Activated T-cell treated with anti-CD3 and anti-CD28 coated beads for 4 hours (primary cell): ENCODE measurements at regions not wholly inside any gene's neighbourhood (a gene's known extent, or its start where the extent isn't known, plus 50 kb on each side); places are given as distances from the start of the nearest gene placed in this dataset.
"Not testable (repeated sequence)": the region's sequence is repeated elsewhere in the genome, so short reads cannot be mapped to it uniquely, and the experiment has no call there.

ENCODE experiments used
- DNase-seq: peaks from one replicate; pipeline ENCODE4 v3.0.0-alpha.2; 2020

DNA sequence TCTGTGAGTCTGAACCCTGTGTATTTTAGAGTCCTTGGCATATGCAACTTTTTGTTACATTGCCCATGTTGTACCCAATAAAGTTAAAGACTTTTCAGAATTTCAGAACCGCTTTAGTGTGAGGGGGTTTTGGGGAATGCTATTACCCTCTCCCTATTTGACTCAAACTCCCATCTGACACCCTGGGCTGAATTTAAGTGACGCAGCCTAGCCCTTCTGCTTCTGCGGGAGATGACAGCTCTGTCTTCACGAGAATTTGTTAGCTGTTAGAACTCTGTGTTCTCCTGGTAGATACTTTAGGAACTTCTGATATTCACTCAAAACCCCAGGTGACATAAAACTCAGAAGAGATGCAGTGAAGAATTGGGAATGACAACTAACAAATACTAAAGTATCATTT, 500.6 kb upstream of the ID4 start:
- DNase-seq: no peak

DNA sequence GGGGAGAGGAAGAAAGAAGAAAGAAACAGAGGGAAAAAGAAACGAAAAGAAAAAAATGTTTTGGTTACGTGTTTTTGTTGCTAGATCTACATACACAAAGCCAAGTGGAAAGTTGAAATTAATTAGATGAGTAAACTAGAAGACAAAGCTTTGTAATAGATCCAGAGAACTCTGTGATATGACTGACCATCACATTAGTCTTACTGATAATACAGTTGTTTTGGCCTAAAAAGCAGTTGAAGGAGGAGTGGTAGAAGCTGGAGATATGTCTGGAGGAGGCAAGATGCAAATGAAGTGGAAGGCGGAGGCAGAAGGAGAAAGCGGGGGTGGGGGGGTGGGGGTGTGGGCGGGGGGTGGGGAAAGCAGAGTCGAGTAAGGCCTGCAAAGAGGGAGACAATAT, 500.1 kb upstream of the ID4 start:
- DNase-seq: no peak

DNA sequence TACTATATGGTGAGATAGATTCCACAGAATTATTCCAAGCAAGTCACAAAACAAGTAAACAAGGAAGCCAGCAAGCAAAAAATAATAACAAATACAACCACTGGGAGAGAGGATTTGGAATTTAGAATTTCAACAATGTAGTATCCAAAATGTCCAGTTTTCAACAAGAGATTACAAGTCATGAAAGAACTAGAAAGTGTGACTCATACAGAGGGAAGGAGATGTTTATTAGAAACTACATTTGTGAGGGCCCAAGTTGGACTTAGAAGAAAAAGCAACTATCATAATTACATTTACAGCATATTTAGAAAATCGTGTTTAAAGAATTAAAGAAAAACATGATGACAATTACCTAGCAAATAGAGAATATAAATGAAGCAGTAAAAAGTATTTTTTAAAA, 494.6 kb upstream of the ID4 start:
- no peak for DNase-seq

DNA sequence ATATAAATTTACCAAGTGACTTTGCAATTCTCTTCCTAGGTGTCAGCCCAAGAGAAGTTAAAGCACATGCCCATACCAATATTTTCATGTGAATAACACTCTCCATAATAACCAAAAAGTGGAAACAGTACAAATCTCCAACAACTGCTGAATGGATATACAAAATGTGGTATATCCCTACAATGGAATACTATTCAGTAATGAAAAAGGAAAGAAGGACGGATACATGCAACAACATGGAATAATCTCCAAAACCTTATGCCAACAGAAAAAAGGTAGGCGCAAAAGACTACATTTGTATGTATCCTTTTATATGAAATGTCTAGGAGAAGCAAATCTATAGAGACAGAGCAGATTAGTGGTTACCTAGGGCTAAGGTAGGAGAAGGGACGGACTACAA, 487.7 kb upstream of the ID4 start:
- DNase-seq: no peak

DNA sequence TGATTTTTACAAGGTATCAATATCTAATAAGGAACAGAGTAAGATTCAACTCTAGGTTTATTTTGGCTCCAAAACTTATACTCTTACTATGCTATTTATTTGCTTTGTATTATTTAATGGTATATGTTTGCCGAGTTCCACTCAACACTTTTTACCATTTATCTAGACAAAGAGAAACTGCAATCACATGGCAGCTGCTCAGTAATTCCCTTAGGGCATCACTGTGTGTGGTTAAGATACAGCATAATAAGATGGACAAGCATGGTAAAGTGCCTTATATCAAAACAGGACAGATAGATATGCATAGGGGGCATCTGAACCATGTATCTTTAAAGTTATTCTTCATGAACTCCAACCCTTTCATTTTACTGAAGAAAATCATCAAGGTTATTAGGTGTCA, 483.0 kb upstream of the ID4 start:
- no peak for DNase-seq

DNA sequence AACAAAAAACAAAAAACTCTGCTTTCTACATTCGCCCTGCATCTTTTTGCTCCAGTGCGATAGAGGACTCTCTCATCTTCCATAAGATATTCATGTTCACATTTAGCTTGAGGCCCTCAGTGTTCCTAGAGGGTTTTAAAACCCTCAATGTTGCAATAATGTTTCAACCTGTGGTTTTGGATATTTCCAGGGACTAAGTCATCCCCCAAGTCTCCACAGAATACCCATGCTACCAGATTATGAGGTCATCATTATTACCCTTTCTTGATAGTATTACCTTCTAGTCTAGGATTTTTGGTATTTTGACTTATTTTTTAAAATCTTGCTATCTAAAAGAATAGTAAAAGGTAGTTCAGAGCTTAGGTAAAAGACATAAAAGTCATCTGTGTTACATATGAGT, 480.5 kb upstream of the ID4 start:
- no peak for DNase-seq

DNA sequence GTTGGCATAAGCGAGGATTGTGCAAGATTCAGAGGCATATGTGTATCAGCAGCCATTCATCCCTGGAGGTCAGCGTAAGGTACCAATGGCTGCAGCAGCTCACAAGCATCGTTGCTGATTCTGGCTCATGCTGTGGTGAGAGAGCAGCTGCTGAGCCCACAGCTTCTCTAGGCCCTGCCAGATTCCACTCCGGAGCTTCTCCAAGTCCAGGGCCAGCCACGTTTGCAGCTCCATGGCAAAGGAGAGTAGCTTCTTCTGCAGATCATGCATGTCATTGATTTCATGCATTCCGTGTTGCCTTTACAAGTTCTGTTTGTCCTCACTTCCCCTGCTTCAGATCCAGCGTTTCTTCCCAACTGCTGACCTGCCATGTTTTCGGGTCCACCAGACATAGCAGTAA, 474.8 kb upstream of the ID4 start:
- no peak for DNase-seq

DNA sequence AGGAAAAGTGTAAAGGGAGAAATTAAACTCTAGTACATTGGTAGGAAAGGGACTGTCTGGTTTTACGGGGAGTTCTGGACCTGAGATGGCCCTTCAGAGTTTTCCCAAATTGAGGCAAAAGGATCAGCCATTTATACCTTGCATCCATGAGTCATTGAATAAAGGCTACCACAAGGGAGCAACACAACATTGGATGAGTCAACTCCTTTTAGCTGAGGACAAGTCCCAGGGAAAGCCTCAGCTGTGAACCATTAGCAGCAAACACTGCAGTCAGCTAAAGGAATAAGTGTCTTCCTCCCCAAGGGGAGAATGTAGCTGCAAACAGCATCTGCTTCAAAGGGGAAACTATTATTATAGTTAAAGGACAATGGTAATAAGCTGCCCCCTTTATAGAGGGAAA, 468.7 kb upstream of the ID4 start:
- DNase-seq: no peak

DNA sequence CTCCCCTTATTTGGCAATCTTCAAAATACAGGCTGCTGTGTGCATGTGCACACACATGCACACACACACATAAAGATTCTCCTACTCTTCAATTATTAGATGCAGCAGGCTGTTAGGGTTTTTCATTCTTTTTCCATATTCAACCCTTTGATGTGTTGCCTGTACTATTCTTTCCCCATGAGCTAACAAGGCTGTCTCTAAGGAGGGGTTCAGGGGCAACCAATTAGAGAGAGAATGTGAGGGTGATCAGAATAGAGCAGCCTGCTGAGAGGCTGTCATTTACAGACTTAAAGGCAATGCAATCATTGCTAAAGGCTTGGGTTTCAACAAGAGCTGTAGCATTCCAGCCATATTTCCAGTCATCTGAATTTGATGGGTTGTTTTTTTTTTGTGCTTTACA, 467.4 kb upstream of the ID4 start:
- no peak for DNase-seq

DNA sequence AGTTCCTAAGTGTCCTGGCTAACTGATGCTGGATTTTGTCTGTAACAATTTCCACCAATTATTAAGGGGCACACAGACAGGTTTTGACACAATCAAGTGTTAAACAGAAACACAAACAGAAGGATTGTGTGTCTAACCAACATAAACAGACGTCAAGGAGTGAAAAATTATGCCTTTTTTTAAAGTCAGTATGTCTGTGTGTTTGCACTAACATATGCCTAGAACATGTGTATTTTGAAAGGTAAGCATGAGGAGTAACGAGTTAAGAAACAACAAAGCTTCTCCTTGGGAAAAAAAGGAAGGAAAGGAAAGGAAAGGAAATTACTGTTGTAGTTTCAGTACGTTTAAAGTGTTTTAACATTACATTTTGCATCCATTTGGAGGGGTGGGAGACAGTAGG, 466.3 kb upstream of the ID4 start:
- DNase-seq: no peak

DNA sequence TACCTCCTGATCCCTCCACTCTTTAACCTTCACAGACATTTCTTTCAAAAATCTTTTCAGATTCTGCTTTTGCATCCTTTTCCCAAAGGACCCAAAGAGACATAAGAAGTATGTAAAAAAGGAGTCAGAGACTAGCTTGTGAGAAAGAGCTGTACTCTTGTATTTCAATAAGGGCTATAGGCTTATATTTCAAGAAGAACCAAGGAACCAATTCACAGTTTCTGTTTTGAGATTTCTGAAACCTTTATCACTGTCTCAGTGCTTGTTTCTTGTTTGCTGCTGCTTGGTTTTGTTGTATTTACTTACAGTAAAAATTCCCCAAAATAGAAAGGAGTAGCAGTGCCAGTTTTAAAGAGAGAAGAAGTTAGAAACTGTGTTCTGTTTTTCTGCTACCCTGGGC, 461.6 kb upstream of the ID4 start:
- no peak for DNase-seq

DNA sequence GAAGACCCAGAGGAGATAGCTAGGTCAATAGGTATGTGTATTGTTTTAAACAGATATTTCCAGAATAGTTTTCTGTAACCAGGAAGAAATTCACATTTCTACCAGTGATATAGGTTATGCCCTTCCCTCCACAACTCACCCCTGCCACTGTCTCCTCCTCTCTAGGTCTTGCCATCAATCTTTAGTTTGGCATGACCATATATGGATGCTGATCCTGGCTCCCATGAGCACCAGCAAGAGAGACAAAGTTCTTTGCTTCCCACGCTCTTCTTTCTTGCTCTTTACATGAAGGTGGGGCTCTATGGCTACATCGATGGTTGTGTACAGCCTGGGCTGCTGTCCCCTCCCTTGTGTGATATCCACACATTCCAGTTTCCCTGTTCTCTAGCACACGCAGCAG, 459.4 kb upstream of the ID4 start:
- DNase-seq: no peak

DNA sequence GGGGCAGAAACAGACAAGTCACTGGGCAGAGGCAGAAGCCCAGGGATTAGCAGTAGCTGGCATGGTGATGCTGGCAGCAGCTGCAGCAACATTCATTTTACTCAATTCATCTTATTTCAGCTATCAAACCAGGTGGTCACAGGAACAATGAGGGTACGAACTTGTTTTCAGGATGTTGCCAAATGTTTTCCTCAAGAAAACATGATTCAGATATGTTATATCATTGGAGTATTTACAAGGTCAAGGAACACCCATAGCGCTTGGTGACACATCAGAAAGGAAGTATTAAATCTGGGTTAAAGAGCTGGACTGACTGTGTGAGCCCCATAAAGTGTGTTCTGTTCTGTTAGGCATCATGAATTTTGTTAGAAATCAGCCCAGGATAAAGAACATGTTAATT, 456.9 kb upstream of the ID4 start:
- no peak for DNase-seq

DNA sequence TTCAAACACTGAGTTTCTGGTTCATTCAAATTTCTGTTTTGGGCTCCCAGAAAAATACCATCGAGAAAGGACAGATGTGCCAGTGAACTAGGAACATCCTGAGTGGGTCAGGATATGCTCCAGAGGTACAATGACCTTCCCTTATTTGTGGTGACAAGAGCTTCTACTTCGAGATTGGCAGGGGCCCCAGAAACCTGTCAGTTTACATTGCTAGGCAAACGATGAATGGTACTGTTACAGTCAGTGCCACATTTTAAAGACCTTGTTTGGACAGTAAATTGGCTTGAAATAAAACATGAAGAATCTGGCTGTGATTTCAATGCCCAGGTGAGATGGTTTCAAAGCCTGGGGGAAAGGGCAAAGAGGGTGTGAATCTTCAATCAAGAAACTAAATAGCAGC, 454.5 kb upstream of the ID4 start:
- DNase-seq: no peak

DNA sequence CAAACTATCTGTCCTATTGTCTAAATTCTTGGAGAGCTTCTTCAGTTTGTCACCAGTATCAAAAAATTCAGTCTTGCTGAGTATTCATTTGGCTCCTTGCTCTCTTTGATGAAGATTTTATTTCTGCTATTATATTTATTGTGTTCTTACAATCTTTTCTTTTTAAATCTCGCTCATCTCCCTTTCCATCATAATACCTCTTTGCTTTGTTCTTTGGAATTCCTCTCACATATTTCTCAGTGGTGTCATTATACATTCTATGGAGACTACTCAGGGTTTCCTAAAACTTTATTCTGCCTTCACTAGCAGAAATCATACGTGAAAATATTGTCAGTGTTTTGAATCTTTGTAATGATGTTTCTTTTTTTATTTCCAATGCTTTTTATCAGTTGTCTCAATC, 445.2 kb upstream of the ID4 start:
- no peak for DNase-seq

DNA sequence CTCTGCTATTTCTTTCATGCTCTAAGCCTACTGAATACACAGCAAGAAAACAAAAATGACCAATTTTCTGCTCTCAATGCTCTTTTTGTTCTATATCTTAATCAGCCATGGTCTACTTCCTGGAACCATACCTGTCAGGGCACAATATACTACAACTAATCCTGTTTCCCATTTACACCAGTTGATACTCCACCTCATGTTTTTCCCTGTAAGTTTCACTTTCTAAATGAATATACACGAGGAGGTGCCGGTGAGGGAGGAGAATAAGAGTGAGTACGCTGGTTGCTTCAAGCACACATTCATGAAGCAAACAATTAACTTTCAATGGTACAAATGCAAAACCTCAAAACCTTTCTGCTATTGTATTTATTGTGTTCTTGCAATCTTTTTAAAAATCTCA, 443.1 kb upstream of the ID4 start:
- DNase-seq: no peak

DNA sequence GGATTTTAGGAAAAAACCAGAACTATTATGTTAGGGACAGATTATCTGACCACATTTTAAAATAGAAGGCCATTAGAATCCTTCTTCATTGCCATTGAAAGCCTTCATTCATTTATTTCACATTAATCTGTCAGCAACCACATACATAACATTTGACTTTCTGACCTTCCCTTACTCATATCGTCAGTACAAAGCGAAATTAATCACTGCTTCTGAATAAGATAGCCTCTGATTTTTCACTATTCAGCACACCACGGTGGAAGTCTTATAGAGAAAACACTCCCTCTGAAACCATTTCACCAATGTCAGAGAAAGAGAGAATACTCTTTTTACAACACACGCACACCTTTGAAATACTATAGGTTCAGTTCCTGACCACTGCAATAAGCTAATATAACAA, 442.5 kb upstream of the ID4 start:
- DNase-seq: no peak

DNA sequence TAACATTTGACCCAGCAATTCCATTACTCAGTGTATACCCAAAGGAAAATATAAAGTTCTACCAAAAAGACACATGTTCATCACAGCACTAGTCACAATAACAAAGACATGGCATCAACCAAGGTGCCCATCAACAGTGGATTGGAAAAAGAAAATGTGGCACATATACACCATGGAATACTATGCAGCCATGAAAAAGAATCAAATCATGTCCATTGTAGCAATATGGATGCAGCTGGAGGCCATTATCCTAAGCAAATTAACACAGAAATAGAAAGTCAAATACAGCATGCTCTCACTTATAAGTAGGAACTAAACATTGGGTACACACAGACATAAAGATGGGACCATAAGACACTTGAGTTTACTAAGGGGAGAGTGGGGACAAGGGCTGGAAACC, 441.9 kb upstream of the ID4 start:
- no peak for DNase-seq

DNA sequence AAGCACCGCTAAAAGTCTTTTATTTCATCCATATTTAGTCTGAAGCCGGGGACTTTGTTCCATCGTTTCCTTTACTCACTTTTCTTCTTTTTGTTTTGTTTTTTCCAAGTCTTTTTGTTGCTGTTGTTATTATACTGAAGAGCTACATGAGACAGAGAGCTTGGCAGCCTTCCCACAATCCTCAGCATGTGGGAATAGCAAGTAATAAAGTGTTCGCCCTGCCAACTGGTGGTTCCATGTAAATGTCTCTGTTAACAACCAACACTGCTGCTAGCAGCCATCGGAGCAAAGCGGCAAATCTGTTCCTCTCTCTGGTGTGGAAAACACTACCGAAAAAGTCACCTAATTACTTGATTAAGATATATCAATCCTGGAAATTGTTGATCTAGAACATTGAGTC, 437.8 kb upstream of the ID4 start:
- DNase-seq: no peak

DNA sequence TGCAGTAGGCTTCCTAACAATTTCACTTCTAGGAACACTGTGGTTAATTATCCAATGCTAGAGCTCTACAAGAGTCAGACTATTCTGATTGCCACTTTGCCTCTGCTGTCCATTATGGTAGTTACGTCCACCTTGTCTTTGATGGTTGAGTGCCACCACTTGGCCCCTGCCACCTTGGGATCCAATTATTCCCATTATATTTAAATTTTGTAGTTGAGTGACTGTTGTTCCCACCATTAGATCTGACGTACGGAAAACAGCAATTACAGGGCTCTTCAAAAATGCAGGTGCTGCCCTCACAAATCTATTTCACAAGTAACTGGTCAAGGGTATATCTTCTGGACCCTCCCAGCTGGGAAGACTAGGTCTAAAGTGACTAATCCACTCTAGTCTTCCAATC, 432.3 kb upstream of the ID4 start:
- DNase-seq: not testable (repeated sequence)

DNA sequence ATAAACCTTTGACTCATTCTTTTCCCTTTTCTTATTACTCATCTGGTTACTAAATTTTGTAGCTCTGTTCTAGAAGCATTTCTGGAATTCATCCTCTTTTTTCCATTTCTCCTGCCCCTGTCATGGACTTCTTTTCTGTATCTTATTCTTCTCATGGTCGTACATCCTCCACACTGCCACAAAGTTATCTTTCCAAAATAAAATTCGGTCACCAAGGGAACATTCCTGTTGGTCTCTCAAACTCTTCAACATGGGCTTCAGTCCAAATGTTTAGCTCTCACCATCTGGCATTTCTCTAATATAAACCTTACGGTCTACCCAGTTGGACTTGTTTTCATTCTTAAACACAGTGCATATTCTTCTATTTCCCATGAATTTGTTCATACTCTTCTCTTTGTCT, 428.8 kb upstream of the ID4 start:
- DNase-seq: no peak

DNA sequence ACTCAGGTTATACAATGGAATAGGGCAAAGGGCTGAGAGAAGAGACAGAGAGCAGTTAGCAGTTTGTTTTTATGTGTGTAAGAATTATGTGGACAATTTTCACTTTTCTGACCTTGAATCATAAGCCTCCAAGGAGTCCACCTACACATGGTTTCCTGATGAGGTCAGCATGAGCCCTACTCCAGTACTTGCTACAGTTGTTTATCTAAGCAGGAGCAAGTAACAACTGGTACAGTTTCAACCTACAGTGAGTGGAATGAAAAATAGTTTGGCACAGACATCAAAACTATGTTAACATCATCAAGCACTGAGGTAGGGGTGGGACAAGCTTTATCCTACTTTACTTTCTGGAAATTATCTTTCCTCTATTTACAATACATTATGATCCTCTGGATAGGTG, 426.7 kb upstream of the ID4 start:
- no peak for DNase-seq

DNA sequence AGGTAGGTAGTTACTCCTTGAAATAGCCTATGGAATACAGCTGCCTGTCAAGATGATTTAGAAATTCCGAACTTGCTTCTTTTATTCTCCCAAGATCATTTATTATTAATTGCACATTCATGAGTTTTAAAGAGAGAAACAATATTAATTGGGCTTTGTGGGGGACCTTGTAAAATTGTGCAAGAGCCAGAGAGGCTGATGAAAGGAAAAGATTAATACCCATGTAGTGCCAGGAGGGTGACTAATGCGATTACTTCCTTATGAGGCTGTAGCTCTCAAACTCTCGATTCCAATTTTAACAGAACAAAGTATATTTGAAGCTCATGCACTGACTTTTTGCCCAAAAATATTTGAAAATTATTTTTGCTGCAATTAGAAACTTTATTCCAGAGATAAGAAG, 423.8 kb upstream of the ID4 start:
- no peak for DNase-seq

DNA sequence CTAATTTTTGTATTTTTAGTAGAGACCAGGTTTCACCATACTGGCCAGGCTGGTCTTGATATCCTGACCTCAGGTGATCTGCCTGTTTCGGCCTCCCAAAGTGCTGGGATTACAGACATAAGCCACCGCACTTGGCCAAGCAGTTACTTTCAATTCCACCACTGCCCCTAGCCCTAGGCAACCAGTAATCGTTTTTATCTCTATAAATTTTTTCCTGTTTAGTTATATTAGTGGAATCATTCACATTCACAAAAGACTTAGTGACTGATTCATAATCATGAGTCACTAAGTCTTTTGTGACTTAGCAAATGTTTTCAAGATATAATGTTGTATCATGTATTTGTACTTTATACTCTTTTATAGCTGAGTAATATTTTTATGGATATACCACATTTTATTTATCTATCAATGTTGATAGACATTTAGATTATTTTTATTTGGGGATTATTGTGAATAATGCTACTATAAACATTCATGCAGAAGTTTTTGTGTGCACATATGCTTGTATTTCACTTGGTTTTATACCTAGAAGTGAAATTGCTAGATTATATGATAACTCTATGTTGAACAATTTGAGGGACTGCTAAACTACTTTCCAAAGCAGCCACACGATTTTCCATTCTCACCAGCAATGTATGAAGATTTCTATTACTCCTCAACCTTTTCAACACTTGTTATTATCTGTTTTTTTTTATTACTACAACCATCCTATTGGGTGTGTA, 421.4 kb upstream of the ID4 start:
- no peak for DNase-seq

DNA sequence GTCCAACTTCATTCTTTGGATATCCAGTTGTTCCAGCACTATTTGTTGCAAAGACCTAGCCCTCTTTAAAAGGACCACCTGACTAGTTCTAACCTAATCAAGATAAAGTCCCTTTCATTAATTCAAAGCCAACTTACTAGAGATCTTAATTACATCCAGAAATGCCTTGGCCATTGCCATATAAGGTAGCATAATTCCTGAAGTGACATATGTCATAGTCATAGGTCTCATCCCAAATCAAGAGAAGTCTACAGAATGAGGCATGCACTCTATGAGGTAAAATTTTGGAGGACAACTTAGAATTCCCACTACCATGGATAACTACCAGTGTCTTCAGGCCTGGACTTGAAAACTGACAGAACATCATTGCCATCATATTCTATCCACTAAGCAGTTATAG, 420.4 kb upstream of the ID4 start:
- no peak for DNase-seq

DNA sequence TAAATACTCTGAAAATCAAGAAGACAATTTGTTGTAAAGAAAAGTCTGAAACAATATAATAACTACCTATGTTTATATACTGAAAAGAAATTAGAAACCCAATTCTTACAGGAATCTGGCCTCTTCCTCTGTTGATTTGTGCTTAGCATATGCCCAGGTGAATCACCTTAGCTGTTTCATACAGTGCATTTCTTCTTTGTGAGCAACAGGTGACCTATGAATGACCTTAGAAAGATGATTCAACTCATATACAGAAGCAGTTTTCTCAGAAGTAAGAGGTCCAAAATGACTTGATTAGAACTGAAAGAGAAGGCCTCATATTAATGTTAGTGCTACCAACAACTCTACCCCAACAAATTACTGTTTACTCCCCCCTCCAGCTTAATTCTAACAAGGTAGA, 419.5 kb upstream of the ID4 start:
- no peak for DNase-seq
